Mammary epithelial cell (primary cell): ENCODE measurements at regions not wholly inside any gene's neighbourhood (a gene's known extent, or its start where the extent isn't known, plus 50 kb on each side); places are given as distances from the start of the nearest gene placed in this dataset.

Experiments
- EZH2 ChIP-seq: IDR thresholded peaks from 2 replicates; pipeline ENCODE4 v1.6.1; 2012; ENCODE audit warnings: low read length, inconsistent platforms, borderline replicate concordance
- TF ChIP-seq, protein P1 (sequence below), 2 donors: IDR thresholded peaks in 1 of 2; conservative IDR thresholded peaks in 1 of 2; 2 replicates each; pipeline ENCODE4 v1.5.1; 2011 to 2012; ENCODE audit warnings: inconsistent platforms in 2 of 2, low read length in 2 of 2, mild to moderate bottlenecking in 2 of 2, control low read depth in 1 of 2, low read depth in 1 of 2; ENCODE audit not compliant: insufficient read depth in 1 of 2; ENCODE audit errors: extremely low read depth in 1 of 2

DNA sequence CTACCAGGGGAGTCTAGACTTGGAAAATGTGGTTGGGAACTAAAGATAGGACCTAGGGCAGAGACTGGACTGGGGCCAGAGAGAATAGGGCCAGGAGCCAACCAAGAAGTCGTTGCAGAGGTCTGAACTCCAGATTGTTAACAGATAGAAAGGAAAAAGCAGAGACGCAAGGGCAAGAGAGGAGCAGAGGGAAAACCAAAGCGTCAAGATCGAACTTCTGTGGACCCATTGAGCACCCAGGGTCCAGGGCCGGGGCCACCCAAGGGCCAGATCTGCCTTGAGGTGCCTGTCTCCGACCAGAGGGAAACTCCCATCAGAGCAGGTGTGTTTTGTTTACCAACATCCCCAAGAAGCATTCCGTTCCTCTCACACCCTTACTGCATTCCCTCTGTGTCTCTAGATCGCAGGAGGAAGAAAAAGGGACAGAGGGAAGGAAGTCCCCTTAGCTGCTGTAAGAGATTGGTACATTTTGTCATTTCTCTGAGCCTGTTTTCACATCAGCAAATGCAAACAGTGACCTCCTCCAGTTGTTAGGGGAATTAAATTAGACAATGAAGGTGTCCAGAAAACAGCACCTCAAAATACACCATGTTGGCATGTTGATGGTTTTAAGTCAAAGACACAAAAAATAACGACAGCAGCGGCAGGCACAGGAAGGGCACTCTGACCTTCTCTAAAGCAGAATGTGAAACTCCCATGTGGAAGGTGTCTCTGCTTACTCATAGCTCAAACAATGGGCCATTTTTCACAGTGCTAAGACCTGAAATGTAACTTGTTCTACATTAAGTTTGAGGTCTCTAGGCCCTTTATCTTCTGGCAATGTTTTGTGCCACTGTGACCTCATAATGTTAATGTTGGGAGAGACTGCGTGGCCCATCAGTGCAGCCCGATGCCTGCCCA lies 105.8 kb upstream of the RAB4A start:
- TF ChIP-seq, protein P1, sequence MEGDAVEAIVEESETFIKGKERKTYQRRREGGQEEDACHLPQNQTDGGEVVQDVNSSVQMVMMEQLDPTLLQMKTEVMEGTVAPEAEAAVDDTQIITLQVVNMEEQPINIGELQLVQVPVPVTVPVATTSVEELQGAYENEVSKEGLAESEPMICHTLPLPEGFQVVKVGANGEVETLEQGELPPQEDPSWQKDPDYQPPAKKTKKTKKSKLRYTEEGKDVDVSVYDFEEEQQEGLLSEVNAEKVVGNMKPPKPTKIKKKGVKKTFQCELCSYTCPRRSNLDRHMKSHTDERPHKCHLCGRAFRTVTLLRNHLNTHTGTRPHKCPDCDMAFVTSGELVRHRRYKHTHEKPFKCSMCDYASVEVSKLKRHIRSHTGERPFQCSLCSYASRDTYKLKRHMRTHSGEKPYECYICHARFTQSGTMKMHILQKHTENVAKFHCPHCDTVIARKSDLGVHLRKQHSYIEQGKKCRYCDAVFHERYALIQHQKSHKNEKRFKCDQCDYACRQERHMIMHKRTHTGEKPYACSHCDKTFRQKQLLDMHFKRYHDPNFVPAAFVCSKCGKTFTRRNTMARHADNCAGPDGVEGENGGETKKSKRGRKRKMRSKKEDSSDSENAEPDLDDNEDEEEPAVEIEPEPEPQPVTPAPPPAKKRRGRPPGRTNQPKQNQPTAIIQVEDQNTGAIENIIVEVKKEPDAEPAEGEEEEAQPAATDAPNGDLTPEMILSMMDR (conservative IDR thresholded peaks at IDR 0.05 in 1 of 2, IDR thresholded peaks at IDR 0.05 in 1 of 2; ENCODE audit: extremely low read depth in 1 of 2, insufficient read depth in 1 of 2, low read depth in 1 of 2, low read length in 2 of 2): no peak
- no peak for TF ChIP-seq EZH2
